H7 (cell line): ENCODE measurements at regions not wholly inside any gene's neighbourhood (a gene's known extent, or its start where the extent isn't known, plus 50 kb on each side); places are given as distances from the start of the nearest gene placed in this dataset.
"Not testable (repeated sequence)": the region's sequence is repeated elsewhere in the genome, so short reads cannot be mapped to it uniquely, and the experiment has no call there.

Experiments
- DNase-seq: peaks from one replicate; pipeline ENCODE4 v3.0.0; 2012
- H3K27me3 ChIP-seq: 2 replicates; pipeline ENCODE4 v1.6.0; 2011; ENCODE audit warnings: mild to moderate bottlenecking, low read length; ENCODE audit not compliant: control insufficient read depth, insufficient read depth
- H3K36me3 ChIP-seq: replicated peaks from 2 replicates; pipeline ENCODE4 v1.5.1; 2011; ENCODE audit warnings: low read length; ENCODE audit not compliant: control insufficient read depth, insufficient read depth
- H3K4me3 ChIP-seq: 2 replicates; pipeline ENCODE4 v1.5.1; 2011; ENCODE audit warnings: low read depth, mild to moderate bottlenecking, control low read depth, low read length, moderate library complexity; ENCODE audit not compliant: insufficient read depth

GRCh38 chr9:7439355-7439995 lies 360.1 kb downstream of the DMAC1 start:
- Histone ChIP-seq H3K36me3 (no peaks in the 10 kb centered on the region), H3K27me3 (no peaks in the 10 kb centered on the region), H3K4me3 (no peak overlapping the region)
- no peak for DNase-seq

- Histone ChIP-seq H3K27me3 (no peaks in the 10 kb centered on the region), H3K36me3 (no peaks in the 10 kb centered on the region), H3K4me3 (no peak overlapping the region)
- DNase-seq, result no peak
Observed at GRCh38 chr9:7436754-7437153, 362.8 kb downstream of the DMAC1 start.

GRCh38 chr9:7433508-7434292 lies 365.9 kb downstream of the DMAC1 start:
- DNase-seq, result no peak
- Histone ChIP-seq H3K27me3 (no peaks in the 10 kb centered on the region), H3K4me3 (no peak overlapping the region), H3K36me3 (no peaks in the 10 kb centered on the region)

- no peaks in the 10 kb centered on the region for H3K27me3 ChIP-seq
- DNase-seq, result no peak
- no peak overlapping the region for H3K4me3 ChIP-seq
- no peaks in the 10 kb centered on the region for H3K36me3 ChIP-seq
Observed at GRCh38 chr9:7432989-7433388, 366.6 kb downstream of the DMAC1 start.

- DNase-seq, H3K4me3 ChIP-seq, H3K27me3 ChIP-seq, H3K36me3 ChIP-seq: not testable (repeated sequence)
Observed at GRCh38 chr9:7417397-7417796, 382.2 kb downstream of the DMAC1 start.

- no peaks in the 10 kb centered on the region for H3K36me3 ChIP-seq
- no peak overlapping the region for H3K4me3 ChIP-seq
- DNase-seq, result no peak
- no peaks in the 10 kb centered on the region for H3K27me3 ChIP-seq
Observed at GRCh38 chr9:7415836-7416235, 383.7 kb downstream of the DMAC1 start.

- no peak for DNase-seq
- no peak overlapping the region for H3K4me3 ChIP-seq
- no peaks in the 10 kb centered on the region for H3K27me3 ChIP-seq
- H3K36me3 ChIP-seq, result no peaks in the 10 kb centered on the region
Observed at GRCh38 chr9:7408845-7409244, 390.7 kb downstream of the DMAC1 start.

GRCh38 chr9:7407246-7407645 lies 392.3 kb downstream of the DMAC1 start:
- no peak for DNase-seq
- H3K27me3 ChIP-seq, result no peaks in the 10 kb centered on the region
- no peak overlapping the region for H3K4me3 ChIP-seq
- no peaks in the 10 kb centered on the region for H3K36me3 ChIP-seq

- no peak overlapping the region for H3K4me3 ChIP-seq
- no peak for DNase-seq
- H3K36me3 ChIP-seq, result no peaks in the 10 kb centered on the region
- H3K27me3 ChIP-seq, result no peaks in the 10 kb centered on the region
Observed at GRCh38 chr9:7405924-7406604, 393.5 kb downstream of the DMAC1 start.

GRCh38 chr9:7403839-7404487 lies 395.6 kb downstream of the DMAC1 start:
- no peaks in the 10 kb centered on the region for H3K36me3 ChIP-seq
- H3K27me3 ChIP-seq, result no peaks in the 10 kb centered on the region
- H3K4me3 ChIP-seq, result no peak overlapping the region
- DNase-seq, result no peak

GRCh38 chr9:7403028-7403389 lies 396.6 kb downstream of the DMAC1 start:
- Histone ChIP-seq H3K4me3 (no peak overlapping the region), H3K36me3 (no peaks in the 10 kb centered on the region), H3K27me3 (no peaks in the 10 kb centered on the region)
- DNase-seq, result no peak

GRCh38 chr9:7402334-7403027 lies 397.1 kb downstream of the DMAC1 start:
- Histone ChIP-seq H3K36me3 (no peaks in the 10 kb centered on the region), H3K4me3 (no peak overlapping the region), H3K27me3 (no peaks in the 10 kb centered on the region)
- peak; percentile 33 for DNase-seq

GRCh38 chr9:7401116-7401515 lies 398.5 kb downstream of the DMAC1 start:
- Histone ChIP-seq H3K36me3 (no peaks in the 10 kb centered on the region), H3K4me3 (no peak overlapping the region), H3K27me3 (no peaks in the 10 kb centered on the region)
- DNase-seq, result no peak

- no peak overlapping the region for H3K4me3 ChIP-seq
- H3K27me3 ChIP-seq, result no peaks in the 10 kb centered on the region
- DNase-seq, result peak; percentile 37
- no peaks in the 10 kb centered on the region for H3K36me3 ChIP-seq
Observed at GRCh38 chr9:7394002-7394774, 405.4 kb downstream of the DMAC1 start.
